Endothelial cell of umbilical vein (primary cell): ENCODE measurements at regions not wholly inside any gene's neighbourhood (a gene's known extent, or its start where the extent isn't known, plus 50 kb on each side); places are given as distances from the start of the nearest gene placed in this dataset.

Source experiments
- EZH2 ChIP-seq: IDR thresholded peaks from 2 replicates; pipeline ENCODE4 v1.6.1; 2012; ENCODE audit warnings: borderline replicate concordance, low read depth, mild to moderate bottlenecking, moderate library complexity, low read length, inconsistent platforms; ENCODE audit not compliant: severe bottlenecking
- JUN ChIP-seq: IDR thresholded peaks from 2 replicates; pipeline ENCODE4 v1.6.1; 2011; ENCODE audit warnings: borderline replicate concordance, low read depth; ENCODE audit not compliant: insufficient read length, insufficient read depth
- MYC ChIP-seq: IDR thresholded peaks from one replicate; pipeline ENCODE4 v1.6.1; 2011; ENCODE audit warnings: mild to moderate bottlenecking, low read depth, low read length
- POLR2A ChIP-seq: IDR thresholded peaks from 2 replicates; pipeline ENCODE4 v1.6.1; 2012; ENCODE audit warnings: low read depth, mild to moderate bottlenecking, control low read depth, low read length
- POLR2AphosphoS5 ChIP-seq: IDR thresholded peaks from 2 replicates; pipeline ENCODE4 v1.6.1; 2012; ENCODE audit warnings: low read depth, mild to moderate bottlenecking, control low read depth, low read length, moderate library complexity; ENCODE audit not compliant: insufficient read depth
- TF ChIP-seq, protein P1 (sequence below), 2 donors: IDR thresholded peaks; 1 replicate in 1 of 2; 2 replicates in 1 of 2; pipeline ENCODE4 v1.5.1; 2011; ENCODE audit warnings: low read length in 2 of 2, mild to moderate bottlenecking in 2 of 2, moderate library complexity in 2 of 2, control low read depth in 1 of 2, inconsistent platforms in 1 of 2, low read depth in 1 of 2; ENCODE audit not compliant: insufficient read depth in 1 of 2; ENCODE audit errors: extremely low read depth in 1 of 2

DNA sequence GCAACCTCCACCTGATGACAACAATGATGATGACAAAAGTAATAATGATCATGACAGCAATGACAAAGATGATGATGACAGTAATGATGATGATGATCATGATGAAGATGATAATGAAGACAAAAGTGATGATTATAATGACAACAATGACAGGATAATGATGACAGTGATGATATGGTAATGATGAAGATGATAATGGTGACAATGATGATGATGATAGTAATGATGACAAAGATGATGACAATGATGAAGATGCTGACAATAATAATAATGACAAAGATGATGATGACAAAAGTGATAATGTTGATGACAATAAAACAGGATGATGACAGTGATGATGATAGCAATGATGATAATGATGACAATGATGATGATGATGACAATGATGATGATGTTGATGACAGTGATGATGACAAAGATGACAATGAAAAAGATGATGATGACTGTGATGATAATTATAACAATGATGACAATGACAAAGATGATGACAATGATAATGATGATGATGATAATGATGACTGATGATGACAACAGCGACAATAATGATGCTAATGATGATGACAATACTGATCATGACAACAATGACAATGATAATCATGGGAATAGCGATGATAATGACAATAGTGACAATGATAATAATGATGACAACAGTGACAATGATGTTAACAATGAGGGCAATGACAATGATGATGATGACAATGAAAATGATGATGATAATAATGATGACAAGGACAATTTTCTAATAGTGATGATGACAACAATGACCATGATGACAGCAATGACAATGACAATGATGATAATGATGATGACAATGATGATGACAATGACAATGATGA is 1106.5 kb upstream of the AUTS2 start:
- TF ChIP-seq POLR2A, result no peak
- TF ChIP-seq POLR2AphosphoS5, result no peak
- TF ChIP-seq, protein P1, sequence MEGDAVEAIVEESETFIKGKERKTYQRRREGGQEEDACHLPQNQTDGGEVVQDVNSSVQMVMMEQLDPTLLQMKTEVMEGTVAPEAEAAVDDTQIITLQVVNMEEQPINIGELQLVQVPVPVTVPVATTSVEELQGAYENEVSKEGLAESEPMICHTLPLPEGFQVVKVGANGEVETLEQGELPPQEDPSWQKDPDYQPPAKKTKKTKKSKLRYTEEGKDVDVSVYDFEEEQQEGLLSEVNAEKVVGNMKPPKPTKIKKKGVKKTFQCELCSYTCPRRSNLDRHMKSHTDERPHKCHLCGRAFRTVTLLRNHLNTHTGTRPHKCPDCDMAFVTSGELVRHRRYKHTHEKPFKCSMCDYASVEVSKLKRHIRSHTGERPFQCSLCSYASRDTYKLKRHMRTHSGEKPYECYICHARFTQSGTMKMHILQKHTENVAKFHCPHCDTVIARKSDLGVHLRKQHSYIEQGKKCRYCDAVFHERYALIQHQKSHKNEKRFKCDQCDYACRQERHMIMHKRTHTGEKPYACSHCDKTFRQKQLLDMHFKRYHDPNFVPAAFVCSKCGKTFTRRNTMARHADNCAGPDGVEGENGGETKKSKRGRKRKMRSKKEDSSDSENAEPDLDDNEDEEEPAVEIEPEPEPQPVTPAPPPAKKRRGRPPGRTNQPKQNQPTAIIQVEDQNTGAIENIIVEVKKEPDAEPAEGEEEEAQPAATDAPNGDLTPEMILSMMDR (IDR thresholded peaks at IDR 0.05; ENCODE audit: extremely low read depth in 1 of 2, insufficient read depth in 1 of 2, low read depth in 1 of 2, low read length in 2 of 2), result no peak
- TF ChIP-seq MYC, result no peak
- TF ChIP-seq JUN, result no peak
- TF ChIP-seq EZH2, result no peak
